ENCODE measurements at regions not wholly inside any gene's neighbourhood (a gene's known extent, or its start where the extent isn't known, plus 50 kb on each side); places are given as distances from the start of the nearest gene placed in this dataset.

DNA sequence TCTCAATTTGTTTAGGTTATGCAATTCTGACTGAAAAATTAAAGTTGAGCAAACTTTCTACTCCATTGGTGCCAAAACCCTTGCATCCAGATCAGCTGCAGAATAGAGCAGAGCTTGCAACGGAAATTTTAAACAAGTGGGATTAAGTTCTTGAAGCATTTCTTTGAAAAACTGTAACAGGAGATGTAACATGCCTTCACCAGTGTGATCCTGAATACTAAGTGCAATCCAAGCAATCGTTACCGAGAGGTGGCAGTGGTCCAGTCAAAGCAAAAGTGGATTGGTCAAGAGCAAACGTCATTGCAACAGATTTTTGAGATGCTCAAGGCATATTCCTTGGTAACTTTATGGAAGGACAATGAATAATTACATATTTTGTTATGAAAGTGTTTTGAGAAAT is 841.1 kb upstream of the SLITRK5 start:
- Histone ChIP-seq H3K9me1 (replicated peaks; ENCODE audit: control insufficient read depth, extremely low read depth, insufficient read depth, low read length) (no peaks in the 10 kb centered on the region), H3K27me3 (ENCODE audit: control insufficient read depth in 2 of 2, insufficient read depth in 2 of 2, low read length in 2 of 2) (no peaks in the 10 kb centered on the region), H3K79me2 (ENCODE audit: control insufficient read depth, insufficient read depth, low read length) (no peaks in the 10 kb centered on the region), H3K4me1 (ENCODE audit: control insufficient read depth, extremely low read depth, insufficient read depth, low read length) (no peaks in the 10 kb centered on the region), H3K27ac (ENCODE audit: insufficient read depth, low read depth, low read length) (no peak overlapping the region), H3K9me3 (replicated peaks; ENCODE audit: control insufficient read depth, insufficient read depth, low read length) (no peaks in the 10 kb centered on the region), H4K20me1 (replicated peaks; ENCODE audit: control insufficient read depth, extremely low read depth, insufficient read depth, low read length) (no peaks in the 10 kb centered on the region), H3K9ac (replicated peaks; ENCODE audit: extremely low read depth, insufficient read depth, low read length) (no peak overlapping the region), H3K4me3 (replicated peaks in 1 of 3; ENCODE audit: insufficient read depth in 1 of 3, low read depth in 1 of 3, low read length in 3 of 3) (no peak overlapping the region), H3K36me3 (ENCODE audit: control insufficient read depth in 2 of 2, extremely low read depth in 1 of 2, insufficient read depth in 2 of 2, low read length in 2 of 2) (no peaks in the 10 kb centered on the region), H3K4me2 (ENCODE audit: insufficient read depth, low read length) (no peak overlapping the region), H2AFZ (ENCODE audit: low read depth, low read length) (no peak overlapping the region)
- dilution Hi-C loops (cut with MboI; ENCODE audit: extremely low pct_ligation_motif_present, low sequenced_read_pairs) (no loop called here), intact Hi-C loops (cut with micrococcal nuclease) (no loop called here)
- DNase-seq (ENCODE audit: low read depth, low spot score) (no peak), FAIRE-seq (no peak)
- BruUV-seq (replicated peaks): no TSS peak
- CTCF ChIA-PET: no interaction called here
- TF ChIP-seq EZH2 (IDR thresholded peaks at IDR 0.05; ENCODE audit: borderline replicate concordance, low read depth, low read length, severe bottlenecking) (no peak), POLR2AphosphoS5 (IDR thresholded peaks at IDR 0.05; ENCODE audit: insufficient read depth, low read depth, low read length) (no peak), FOS (IDR thresholded peaks at IDR 0.05; ENCODE audit: borderline replicate concordance, insufficient read depth, low read length) (no peak)
- TF ChIP-seq, protein P1, sequence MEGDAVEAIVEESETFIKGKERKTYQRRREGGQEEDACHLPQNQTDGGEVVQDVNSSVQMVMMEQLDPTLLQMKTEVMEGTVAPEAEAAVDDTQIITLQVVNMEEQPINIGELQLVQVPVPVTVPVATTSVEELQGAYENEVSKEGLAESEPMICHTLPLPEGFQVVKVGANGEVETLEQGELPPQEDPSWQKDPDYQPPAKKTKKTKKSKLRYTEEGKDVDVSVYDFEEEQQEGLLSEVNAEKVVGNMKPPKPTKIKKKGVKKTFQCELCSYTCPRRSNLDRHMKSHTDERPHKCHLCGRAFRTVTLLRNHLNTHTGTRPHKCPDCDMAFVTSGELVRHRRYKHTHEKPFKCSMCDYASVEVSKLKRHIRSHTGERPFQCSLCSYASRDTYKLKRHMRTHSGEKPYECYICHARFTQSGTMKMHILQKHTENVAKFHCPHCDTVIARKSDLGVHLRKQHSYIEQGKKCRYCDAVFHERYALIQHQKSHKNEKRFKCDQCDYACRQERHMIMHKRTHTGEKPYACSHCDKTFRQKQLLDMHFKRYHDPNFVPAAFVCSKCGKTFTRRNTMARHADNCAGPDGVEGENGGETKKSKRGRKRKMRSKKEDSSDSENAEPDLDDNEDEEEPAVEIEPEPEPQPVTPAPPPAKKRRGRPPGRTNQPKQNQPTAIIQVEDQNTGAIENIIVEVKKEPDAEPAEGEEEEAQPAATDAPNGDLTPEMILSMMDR (IDR thresholded peaks at IDR 0.05; ENCODE audit: extremely low read depth in 1 of 2, insufficient read depth in 1 of 2, low read depth in 1 of 2, low read length in 2 of 2): no peak
- TF ChIP-seq, protein P2, sequence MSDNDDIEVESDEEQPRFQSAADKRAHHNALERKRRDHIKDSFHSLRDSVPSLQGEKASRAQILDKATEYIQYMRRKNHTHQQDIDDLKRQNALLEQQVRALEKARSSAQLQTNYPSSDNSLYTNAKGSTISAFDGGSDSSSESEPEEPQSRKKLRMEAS (IDR thresholded peaks at IDR 0.05; ENCODE audit: insufficient read depth, insufficient read length): no peak
- POLR2A ChIA-PET: no interaction called here

DNA sequence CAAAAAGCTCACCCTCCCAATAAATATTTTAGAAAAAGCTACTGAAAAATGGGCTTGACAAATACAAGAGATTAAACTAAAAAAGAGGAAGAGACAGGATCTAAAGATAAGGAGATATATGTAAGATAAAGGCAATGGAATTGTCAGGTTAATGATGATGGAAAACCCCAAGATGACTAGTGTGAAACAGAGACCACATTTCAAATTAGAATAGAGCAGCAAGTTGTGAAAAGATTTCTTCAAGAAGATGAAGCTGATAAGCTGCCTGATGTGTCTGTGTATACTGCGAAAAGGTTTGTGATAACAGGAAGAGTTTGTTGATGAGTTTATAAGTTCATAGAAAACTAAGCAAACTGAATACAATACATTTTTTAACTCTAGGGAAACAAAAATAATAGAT is 840.1 kb upstream of the SLITRK5 start:
- Histone ChIP-seq H3K36me3 (ENCODE audit: control insufficient read depth in 2 of 2, extremely low read depth in 1 of 2, insufficient read depth in 2 of 2, low read length in 2 of 2) (no peaks in the 10 kb centered on the region), H2AFZ (ENCODE audit: low read depth, low read length) (no peak overlapping the region), H3K27ac (ENCODE audit: insufficient read depth, low read depth, low read length) (no peak overlapping the region), H3K9me1 (replicated peaks; ENCODE audit: control insufficient read depth, extremely low read depth, insufficient read depth, low read length) (no peaks in the 10 kb centered on the region), H3K4me3 (replicated peaks in 1 of 3; ENCODE audit: insufficient read depth in 1 of 3, low read depth in 1 of 3, low read length in 3 of 3) (no peak overlapping the region), H3K79me2 (ENCODE audit: control insufficient read depth, insufficient read depth, low read length) (no peaks in the 10 kb centered on the region), H3K4me2 (ENCODE audit: insufficient read depth, low read length) (no peak overlapping the region), H3K4me1 (ENCODE audit: control insufficient read depth, extremely low read depth, insufficient read depth, low read length) (no peaks in the 10 kb centered on the region), H3K9ac (replicated peaks; ENCODE audit: extremely low read depth, insufficient read depth, low read length) (no peak overlapping the region), H4K20me1 (replicated peaks; ENCODE audit: control insufficient read depth, extremely low read depth, insufficient read depth, low read length) (no peaks in the 10 kb centered on the region), H3K27me3 (ENCODE audit: control insufficient read depth in 2 of 2, insufficient read depth in 2 of 2, low read length in 2 of 2) (no peaks in the 10 kb centered on the region), H3K9me3 (replicated peaks; ENCODE audit: control insufficient read depth, insufficient read depth, low read length) (no peaks in the 10 kb centered on the region)
- BruUV-seq (replicated peaks): no TSS peak
- intact Hi-C loops (cut with micrococcal nuclease) (no loop called here), dilution Hi-C loops (cut with MboI; ENCODE audit: extremely low pct_ligation_motif_present, low sequenced_read_pairs) (no loop called here)
- ChIA-PET CTCF (no interaction called here), POLR2A (no interaction called here)
- DNase-seq (ENCODE audit: low read depth, low spot score) (no peak), FAIRE-seq (no peak)
- TF ChIP-seq EZH2 (IDR thresholded peaks at IDR 0.05; ENCODE audit: borderline replicate concordance, low read depth, low read length, severe bottlenecking): no peak
- TF ChIP-seq, protein P1 (IDR thresholded peaks at IDR 0.05; ENCODE audit: extremely low read depth in 1 of 2, insufficient read depth in 1 of 2, low read depth in 1 of 2, low read length in 2 of 2): no peak
- TF ChIP-seq POLR2A (IDR thresholded peaks at IDR 0.05; ENCODE audit: low read depth, low read length): no peak
- no peak for TF ChIP-seq FOS (IDR thresholded peaks at IDR 0.05; ENCODE audit: borderline replicate concordance, insufficient read depth, low read length)
- no peak for TF ChIP-seq GATA2 (IDR thresholded peaks at IDR 0.05; ENCODE audit: insufficient read depth, insufficient read length, low read depth, low read length)
- no peak for TF ChIP-seq POLR2AphosphoS5 (IDR thresholded peaks at IDR 0.05; ENCODE audit: insufficient read depth, low read depth, low read length)
- TF ChIP-seq, protein P2 (IDR thresholded peaks at IDR 0.05; ENCODE audit: insufficient read depth, insufficient read length): no peak
- TF ChIP-seq JUN (IDR thresholded peaks at IDR 0.05; ENCODE audit: borderline replicate concordance, insufficient read depth, insufficient read length, low read depth): no peak
- no peak for TF ChIP-seq MYC (IDR thresholded peaks at IDR 0.05; ENCODE audit: low read depth, low read length)
